GM21360 (cell line): ENCODE measurements at regions not wholly inside any gene's neighbourhood (a gene's known extent, or its start where the extent isn't known, plus 50 kb on each side); places are given as distances from the start of the nearest gene placed in this dataset.

ENCODE experiments used
- ATAC-seq: cut with Tn5 transposase; IDR thresholded peaks from one replicate; pipeline ENCODE4 v1.9.1; 2021; ENCODE audit warnings: mild to moderate bottlenecking, moderate library complexity; ENCODE audit not compliant: unreplicated experiment

GRCh38 chr6:21648475-21649050 is 55.0 kb downstream of the SOX4 start:
- peak; percentile 74 for ATAC-seq

- ATAC-seq: no peak
Observed at GRCh38 chr6:21653323-21653722, 59.8 kb downstream of the SOX4 start.

- ATAC-seq: no peak
Observed at GRCh38 chr6:21653905-21654304, 60.4 kb downstream of the SOX4 start.

GRCh38 chr6:21654361-21654760 is 60.8 kb downstream of the SOX4 start:
- ATAC-seq: no peak

DNA sequence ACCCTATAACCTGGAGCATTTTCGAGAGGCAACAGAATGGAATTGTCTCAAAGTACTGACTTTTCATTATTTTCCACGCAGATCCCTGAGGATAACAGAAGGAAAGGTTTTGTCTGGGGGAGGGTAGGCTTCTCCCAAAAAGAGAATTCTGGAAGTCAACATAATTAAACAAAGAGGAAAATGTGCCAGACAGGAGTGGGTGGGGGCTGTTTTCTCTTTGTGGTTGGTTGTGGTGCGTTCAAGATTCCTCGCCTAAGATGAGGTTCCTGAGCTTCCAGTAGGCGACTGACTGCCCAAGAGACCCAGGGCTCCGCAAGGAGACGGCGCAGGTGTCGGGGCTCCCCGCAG is 70.4 kb downstream of the SOX4 start:
- ATAC-seq: no peak

GRCh38 chr6:21664314-21665109 is 71.0 kb downstream of the SOX4 start:
- no peak for ATAC-seq

GRCh38 chr6:21665110-21665391 is 71.5 kb downstream of the SOX4 start:
- no peak for ATAC-seq

DNA sequence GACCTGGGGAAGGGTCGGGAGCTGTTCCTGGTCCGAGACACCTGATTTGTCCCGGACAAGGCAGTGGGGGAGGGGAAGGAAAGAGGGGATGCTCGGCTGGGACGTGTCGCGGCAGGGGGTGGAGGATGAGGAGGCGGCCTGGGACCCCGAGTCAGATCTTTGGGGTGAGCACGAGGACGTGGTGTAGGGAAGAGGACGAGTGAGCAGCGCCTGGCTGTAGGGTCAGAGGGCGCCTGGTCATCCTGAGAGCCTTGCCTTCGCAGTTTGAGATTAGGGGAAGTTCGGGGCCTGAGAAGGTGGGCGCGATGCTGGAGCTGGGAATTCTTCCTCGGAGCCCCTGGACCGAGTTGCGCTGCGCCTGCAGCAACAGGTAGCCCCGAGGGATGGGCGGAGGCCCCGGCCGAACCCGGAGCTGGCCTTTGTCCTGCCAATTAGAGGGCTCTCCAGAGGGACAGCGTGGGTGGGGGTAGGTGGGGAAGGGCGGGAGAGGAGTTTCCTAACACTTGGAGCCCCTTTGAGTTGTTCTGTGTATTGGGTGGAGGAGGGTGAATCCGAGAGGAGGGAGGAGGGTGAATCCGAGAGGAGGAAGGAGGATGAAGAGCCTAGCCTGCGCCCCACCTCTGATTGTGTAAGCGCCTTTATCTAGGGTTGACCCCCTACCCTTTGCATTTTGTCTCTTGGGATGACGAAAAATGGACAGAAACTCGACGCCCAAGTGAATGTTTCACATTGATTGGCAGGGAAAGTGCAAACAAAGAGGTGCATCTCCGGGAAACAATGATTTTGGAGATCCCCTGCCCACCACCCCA is 72.0 kb downstream of the SOX4 start:
- ATAC-seq: no peak

GRCh38 chr6:21666201-21666691 is 72.7 kb downstream of the SOX4 start:
- no peak for ATAC-seq

DNA sequence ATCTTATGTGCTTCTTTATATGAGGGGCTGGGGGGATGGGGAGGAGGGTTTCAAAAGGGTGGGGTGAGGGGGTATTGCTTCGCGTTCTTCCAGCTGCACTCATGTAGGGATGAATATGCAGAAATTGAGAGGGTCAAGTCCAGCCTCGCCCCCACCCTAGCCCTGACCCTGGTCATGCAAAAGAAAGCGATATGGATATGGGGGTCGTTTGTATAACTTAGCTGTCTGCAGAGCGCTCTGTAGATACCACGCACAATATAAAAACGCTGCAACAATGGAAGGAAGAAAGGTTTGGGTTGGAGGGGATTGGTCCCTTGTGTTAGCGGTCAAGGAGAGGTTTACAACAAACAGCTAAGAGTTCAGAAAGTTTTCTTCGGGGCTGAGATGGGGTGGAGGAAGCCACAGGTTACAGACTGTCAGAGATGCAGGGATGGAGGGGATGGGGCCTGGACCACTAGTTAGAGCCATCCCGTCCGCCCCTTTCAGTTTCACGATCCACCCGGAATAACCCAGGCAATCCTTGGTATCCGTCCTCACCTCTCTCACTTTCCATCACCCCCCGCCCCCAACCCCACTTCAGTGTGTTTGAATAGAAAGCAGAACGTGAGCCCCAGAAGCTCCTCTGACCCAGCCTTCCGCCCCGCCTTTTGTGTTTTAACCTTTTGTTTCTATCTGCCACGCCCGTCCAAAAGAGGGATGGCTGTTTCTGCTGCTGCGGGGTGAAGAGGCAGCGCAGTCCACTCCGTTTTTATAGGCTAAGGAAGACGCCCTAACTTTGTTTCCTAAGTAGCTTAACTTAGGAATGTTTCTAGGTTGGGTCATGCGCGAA is 73.5 kb downstream of the SOX4 start:
- no peak for ATAC-seq

DNA sequence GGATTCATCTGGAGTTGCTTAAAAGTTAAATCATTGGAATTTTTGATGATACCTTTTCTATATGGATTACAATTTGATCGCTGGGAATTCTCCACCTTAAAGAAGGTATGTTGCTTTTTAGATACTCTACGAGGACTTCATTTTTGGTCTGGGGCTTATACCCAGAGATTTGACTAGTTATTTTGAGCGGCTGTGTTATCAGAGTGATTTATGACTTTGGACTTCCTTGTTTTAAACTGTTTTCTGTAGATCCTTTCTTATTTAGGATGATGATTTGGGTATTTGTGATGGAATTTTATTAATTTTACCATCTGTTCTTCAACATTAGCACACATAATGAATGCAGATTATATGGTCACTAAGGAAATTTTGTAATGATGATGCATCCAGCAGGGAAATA is 75.2 kb downstream of the SOX4 start:
- no peak for ATAC-seq

DNA sequence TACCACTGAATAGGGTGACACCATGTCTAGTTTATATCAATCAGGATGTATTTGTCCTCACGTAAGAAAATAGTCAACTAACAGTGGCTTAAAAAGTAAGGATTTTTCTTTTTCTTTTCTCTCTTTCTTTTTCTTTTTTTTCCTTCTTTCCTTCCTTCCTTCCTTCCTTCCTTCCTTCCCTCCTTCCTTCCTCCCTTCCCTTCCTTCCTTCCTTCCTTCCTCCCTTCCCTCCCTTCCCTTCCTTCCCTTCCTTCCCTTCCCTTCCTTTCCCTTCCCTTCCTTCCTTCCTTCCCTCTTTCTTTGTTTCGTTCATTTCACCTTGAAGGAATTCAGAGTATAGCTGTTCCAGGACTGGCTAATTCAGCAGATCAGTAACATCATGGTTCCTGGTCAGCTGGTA is 83.2 kb downstream of the SOX4 start:
- no peak for ATAC-seq

GRCh38 chr6:21678990-21679389 is 85.4 kb downstream of the SOX4 start:
- ATAC-seq: no peak

- no peak for ATAC-seq
Observed at GRCh38 chr6:21679761-21680265, 86.3 kb downstream of the SOX4 start.

GRCh38 chr6:21680611-21681010 is 87.1 kb downstream of the SOX4 start:
- no peak for ATAC-seq

GRCh38 chr6:21690489-21690888 is 96.9 kb downstream of the SOX4 start:
- no peak for ATAC-seq

GRCh38 chr6:21691685-21692346 is 98.3 kb downstream of the SOX4 start:
- no peak for ATAC-seq

DNA sequence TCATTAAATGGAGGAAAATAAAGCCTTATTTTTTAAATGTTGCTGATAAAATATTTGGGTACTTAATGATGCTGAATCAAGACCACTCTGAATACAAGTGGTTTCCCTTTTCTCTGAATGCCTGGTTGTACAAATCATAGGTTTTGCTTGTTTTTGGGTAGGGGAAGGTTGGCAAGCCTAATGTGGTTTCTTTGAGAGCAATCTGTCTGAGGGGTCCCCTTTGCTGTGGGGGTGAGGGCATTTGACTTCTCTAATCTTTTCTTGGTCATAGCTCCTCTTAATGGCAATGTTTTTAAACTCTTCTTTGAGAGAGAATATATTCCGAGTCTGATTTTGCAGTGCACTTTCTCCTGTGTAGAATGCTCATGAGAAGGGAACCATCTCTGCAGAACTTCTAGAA is 99.2 kb downstream of the SOX4 start:
- no peak for ATAC-seq

GRCh38 chr6:21694168-21694567 is 100.6 kb downstream of the SOX4 start:
- ATAC-seq: no peak

- no peak for ATAC-seq
Observed at GRCh38 chr6:21707524-21708319, 114.2 kb downstream of the SOX4 start.
